HepG2 (cell line): ENCODE measurements at regions not wholly inside any gene's neighbourhood (a gene's known extent, or its start where the extent isn't known, plus 50 kb on each side); places are given as distances from the start of the nearest gene placed in this dataset.

Experiments
- ATRX ChIP-seq: sonication (generic); formaldehyde crosslinking; IDR thresholded peaks from 2 replicates; pipeline ENCODE4 v1.4.0; 2020; ENCODE audit warnings: missing genetic modification reagents, borderline replicate concordance
- BCL6 ChIP-seq: IDR thresholded peaks from 2 replicates; pipeline ENCODE4 v1.6.1; 2016; ENCODE audit warnings: missing genetic modification reagents, missing compliant biosample characterization
- EZH2 ChIP-seq: conservative IDR thresholded peaks from 2 replicates; pipeline ENCODE4 v1.6.1; 2012; ENCODE audit warnings: mild to moderate bottlenecking, low read depth, low read length, moderate library complexity
- FOSL1 ChIP-seq: sonication (generic); formaldehyde crosslinking; IDR thresholded peaks from 2 replicates; pipeline ENCODE4 v1.9.0; 2021; ENCODE audit warnings: missing genetic modification reagents, borderline replicate concordance
- FOXA1 ChIP-seq, 2 experiments: fragments of 450-650 bp in 1 of 2; sonication (generic) in 1 of 2; formaldehyde crosslinking in 1 of 2; IDR thresholded peaks; 2 replicates each; pipeline versions ENCODE4 v1.4.0 to v1.6.1; 2016 to 2020; ENCODE audit warnings: missing genetic modification reagents in 1 of 2
- GATAD2A ChIP-seq: IDR thresholded peaks from 2 replicates; pipeline ENCODE4 v1.6.1; 2016
- JUN ChIP-seq: sonication (generic); formaldehyde crosslinking; IDR thresholded peaks from 2 replicates; pipeline ENCODE4 v1.4.0; 2020; ENCODE audit warnings: mild to moderate bottlenecking, missing genetic modification reagents
- NFE2 ChIP-seq: sonication (generic); formaldehyde crosslinking; IDR thresholded peaks from 2 replicates; pipeline ENCODE4 v1.4.0; 2020; ENCODE audit warnings: missing genetic modification reagents
- NFE2L1 ChIP-seq: sonication (generic); formaldehyde crosslinking; IDR thresholded peaks from 2 replicates; pipeline ENCODE4 v1.4.0; 2020; ENCODE audit warnings: missing genetic modification reagents, mild to moderate bottlenecking, borderline replicate concordance
- SALL1 ChIP-seq: sonication (generic); formaldehyde crosslinking; IDR thresholded peaks from 2 replicates; pipeline ENCODE4 v1.8.0; 2022; ENCODE audit warnings: mild to moderate bottlenecking, missing genetic modification reagents
- SMC3 ChIP-seq: IDR thresholded peaks from 2 replicates; pipeline ENCODE4 v1.6.1; 2011; ENCODE audit warnings: low read length, improper control_type of control experiment
- SMYD3 ChIP-seq: sonication (generic); formaldehyde crosslinking; IDR thresholded peaks from 2 replicates; pipeline ENCODE4 v1.8.1; 2023; ENCODE audit warnings: mild to moderate bottlenecking, missing genetic modification reagents
- SRSF4 ChIP-seq: fragments of 200-400 bp; formaldehyde crosslinking; IDR thresholded peaks from one replicate; pipeline ENCODE4 v1.6.1; 2018; ENCODE audit warnings: mild to moderate bottlenecking, low read depth, low read length, moderate library complexity; ENCODE audit not compliant: poor library complexity, severe bottlenecking
- U2AF2 ChIP-seq: fragments of 200-400 bp; formaldehyde crosslinking; IDR thresholded peaks from 2 replicates; pipeline ENCODE4 v1.6.1; 2017; ENCODE audit warnings: low read depth, mild to moderate bottlenecking, low read length
- XBP1 ChIP-seq: sonication (generic); formaldehyde crosslinking; IDR thresholded peaks from 2 replicates; pipeline ENCODE4 v1.5.0; 2020; ENCODE audit warnings: missing genetic modification reagents
- ZBTB7A ChIP-seq: sonication (generic); formaldehyde crosslinking; IDR thresholded peaks from 2 replicates; pipeline ENCODE4 v1.8.0; 2022; ENCODE audit warnings: mild to moderate bottlenecking, missing genetic modification reagents
- ZFX ChIP-seq: sonication (generic); formaldehyde crosslinking; IDR thresholded peaks from 2 replicates; pipeline ENCODE4 v1.4.0; 2020; ENCODE audit warnings: mild to moderate bottlenecking, low read depth, missing genetic modification reagents, moderate library complexity
- ZKSCAN1 ChIP-seq: fragments of 150-350 bp; IDR thresholded peaks from 2 replicates; pipeline ENCODE4 v1.6.1; 2014; ENCODE audit warnings: low read length
- ZNF607 ChIP-seq: sonication (generic); formaldehyde crosslinking; IDR thresholded peaks from 2 replicates; pipeline ENCODE4 v1.5.1; 2020; ENCODE audit warnings: missing genetic modification reagents, mild to moderate bottlenecking, borderline replicate concordance
- ZNF75D ChIP-seq: sonication (generic); formaldehyde crosslinking; IDR thresholded peaks from 2 replicates; pipeline ENCODE4 v1.8.1; 2023; ENCODE audit warnings: missing genetic modification reagents, mild to moderate bottlenecking, borderline replicate concordance
- ZNF883 ChIP-seq: sonication (generic); formaldehyde crosslinking; IDR thresholded peaks from 2 replicates; pipeline ENCODE4 v1.5.1; 2020; ENCODE audit warnings: mild to moderate bottlenecking, missing genetic modification reagents; ENCODE audit errors: not compliant biosample characterization
- ZXDC ChIP-seq: sonication (generic); formaldehyde crosslinking; IDR thresholded peaks from 2 replicates; pipeline ENCODE4 v1.5.0; 2020; ENCODE audit warnings: mild to moderate bottlenecking, missing genetic modification reagents
- TF ChIP-seq, protein P1 (sequence below): sonication (generic); formaldehyde crosslinking; IDR thresholded peaks from 2 replicates; pipeline ENCODE4 v1.4.0; 2020; ENCODE audit warnings: missing genetic modification reagents, mild to moderate bottlenecking, borderline replicate concordance
- TF ChIP-seq, protein P2 (sequence below): sonication (generic); formaldehyde crosslinking; IDR thresholded peaks from 2 replicates; pipeline ENCODE4 v1.4.0; 2020; ENCODE audit warnings: missing genetic modification reagents, low read depth, mild to moderate bottlenecking, borderline replicate concordance

DNA sequence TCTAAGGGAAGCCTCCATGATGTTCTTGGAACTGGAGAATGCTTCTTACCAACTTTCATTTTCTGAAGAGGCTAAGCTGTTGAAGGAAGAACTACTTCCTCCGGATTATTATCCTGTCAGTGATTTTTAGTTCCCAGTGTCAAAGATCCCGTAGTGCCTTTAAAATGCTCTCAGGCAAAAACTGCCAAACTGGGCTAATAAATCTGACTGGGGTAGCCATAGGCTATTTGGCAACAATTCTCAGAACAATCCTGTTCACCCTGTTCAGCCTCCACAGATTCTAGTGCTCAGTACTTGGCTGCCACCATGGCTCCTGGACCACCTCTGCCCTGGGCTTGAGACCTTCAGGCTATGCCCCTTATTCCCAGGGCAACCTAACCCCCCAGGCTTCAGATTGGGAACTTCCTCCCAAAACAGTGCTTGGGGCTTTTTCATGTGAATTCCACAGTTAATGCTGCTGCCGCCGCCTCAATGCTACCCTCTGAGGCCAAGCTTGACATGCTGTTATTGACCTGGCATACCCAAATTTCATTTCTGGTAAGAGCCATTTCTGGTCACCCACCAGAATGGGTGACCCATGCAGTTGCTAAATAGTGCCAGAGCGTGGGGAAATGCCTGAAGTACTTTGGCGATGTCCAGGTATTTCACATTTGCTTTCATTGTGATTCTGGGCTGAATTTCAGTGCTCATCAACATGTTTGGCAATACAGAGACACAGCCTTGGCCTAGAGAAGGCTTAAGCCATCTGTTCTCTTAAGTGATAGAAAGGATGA lies 110.0 kb upstream of the ARHGAP5 start (continued):
- TF ChIP-seq ZXDC, result no peak
- TF ChIP-seq ZFX (CRISPR knock-in tag), result 0 out of 2 replicates have a peak, but pooled peaks have one; percentile 19
- no peak for TF ChIP-seq XBP1 (CRISPR knock-in tag)
- 0 out of 2 replicates have a peak, but pooled peaks have one; percentile 6 for TF ChIP-seq GATAD2A (CRISPR knock-in tag)
- TF ChIP-seq SMC3, result no peak
- no peak for TF ChIP-seq ZNF75D (CRISPR knock-in tag)
- TF ChIP-seq ZNF607 (CRISPR knock-in tag), result no peak
- TF ChIP-seq FOXA1 (IDR thresholded peaks at IDR 0.05), result no peak
- no peak for TF ChIP-seq FOXA1 (CRISPR knock-in tag; IDR thresholded peaks at IDR 0.05)
- TF ChIP-seq, protein P1, sequence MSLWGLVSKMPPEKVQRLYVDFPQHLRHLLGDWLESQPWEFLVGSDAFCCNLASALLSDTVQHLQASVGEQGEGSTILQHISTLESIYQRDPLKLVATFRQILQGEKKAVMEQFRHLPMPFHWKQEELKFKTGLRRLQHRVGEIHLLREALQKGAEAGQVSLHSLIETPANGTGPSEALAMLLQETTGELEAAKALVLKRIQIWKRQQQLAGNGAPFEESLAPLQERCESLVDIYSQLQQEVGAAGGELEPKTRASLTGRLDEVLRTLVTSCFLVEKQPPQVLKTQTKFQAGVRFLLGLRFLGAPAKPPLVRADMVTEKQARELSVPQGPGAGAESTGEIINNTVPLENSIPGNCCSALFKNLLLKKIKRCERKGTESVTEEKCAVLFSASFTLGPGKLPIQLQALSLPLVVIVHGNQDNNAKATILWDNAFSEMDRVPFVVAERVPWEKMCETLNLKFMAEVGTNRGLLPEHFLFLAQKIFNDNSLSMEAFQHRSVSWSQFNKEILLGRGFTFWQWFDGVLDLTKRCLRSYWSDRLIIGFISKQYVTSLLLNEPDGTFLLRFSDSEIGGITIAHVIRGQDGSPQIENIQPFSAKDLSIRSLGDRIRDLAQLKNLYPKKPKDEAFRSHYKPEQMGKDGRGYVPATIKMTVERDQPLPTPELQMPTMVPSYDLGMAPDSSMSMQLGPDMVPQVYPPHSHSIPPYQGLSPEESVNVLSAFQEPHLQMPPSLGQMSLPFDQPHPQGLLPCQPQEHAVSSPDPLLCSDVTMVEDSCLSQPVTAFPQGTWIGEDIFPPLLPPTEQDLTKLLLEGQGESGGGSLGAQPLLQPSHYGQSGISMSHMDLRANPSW, result no peak
- no peak for TF ChIP-seq NFE2L1 (CRISPR knock-in tag)
- peak; percentile 58 for TF ChIP-seq ZNF883 (CRISPR knock-in tag)
- no peak for TF ChIP-seq SRSF4
- no peak; the same call in 1 of the 2 replicates for TF ChIP-seq SALL1 (CRISPR knock-in tag)
- TF ChIP-seq FOSL1, result no peak
- no peak for TF ChIP-seq ZKSCAN1
- TF ChIP-seq U2AF2, result no peak
- TF ChIP-seq NFE2, result no peak
- TF ChIP-seq ZBTB7A (CRISPR knock-in tag), result 0 out of 2 replicates have a peak, but pooled peaks have one; percentile 46
- 0 out of 2 replicates have a peak, but pooled peaks have one; percentile 22 for TF ChIP-seq JUN (CRISPR knock-in tag)
- no peak for TF ChIP-seq ATRX
- TF ChIP-seq BCL6 (CRISPR knock-in tag), result no peak
- no peak for TF ChIP-seq EZH2
- TF ChIP-seq, protein P2, sequence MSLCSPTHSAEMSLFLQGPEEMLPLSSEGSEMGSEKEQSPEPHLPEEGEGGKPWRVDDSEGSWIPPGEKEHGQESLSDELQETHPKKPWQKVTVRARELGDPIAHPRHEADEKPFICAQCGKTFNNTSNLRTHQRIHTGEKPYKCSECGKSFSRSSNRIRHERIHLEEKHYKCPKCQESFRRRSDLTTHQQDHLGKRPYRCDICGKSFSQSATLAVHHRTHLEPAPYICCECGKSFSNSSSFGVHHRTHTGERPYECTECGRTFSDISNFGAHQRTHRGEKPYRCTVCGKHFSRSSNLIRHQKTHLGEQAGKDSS (CRISPR knock-in tag), result peak; percentile 62; the same call in 1 of the 2 replicates
- no peak for TF ChIP-seq SMYD3 (CRISPR knock-in tag)
